OCI-LY3 (cell line): ENCODE measurements at regions not wholly inside any gene's neighbourhood (a gene's known extent, or its start where the extent isn't known, plus 50 kb on each side); places are given as distances from the start of the nearest gene placed in this dataset.

Experiments used
- H2AFZ ChIP-seq: fragments of 200-600, 300-600 bp; shearing (Covaris generic); 2 replicates; pipeline ENCODE4 v1.6.0; 2014; ENCODE audit warnings: antibody characterized with exemption, low read depth, low read length
- H3K27ac ChIP-seq: fragments of 200-600, 300-600 bp; sonication (generic); 2 replicates; pipeline ENCODE4 v1.5.1; 2014; ENCODE audit warnings: mild to moderate bottlenecking, low read length, moderate library complexity, mixed read lengths
- H3K27me3 ChIP-seq: fragments of 200-600, 300-600 bp; sonication (generic); 2 replicates; pipeline ENCODE4 v1.6.1; 2014; ENCODE audit warnings: low read depth, low read length, mixed read lengths
- H3K36me3 ChIP-seq: fragments of 200-600, 300-600 bp; sonication (generic); replicated peaks from 2 replicates; pipeline ENCODE3; 2014; ENCODE audit warnings: low read depth, low read length, mixed read lengths
- H3K4me1 ChIP-seq: fragments of 300-600, 200-600 bp; sonication (generic); 2 replicates; pipeline ENCODE4 v1.6.1; 2014; ENCODE audit warnings: low read length, mixed read lengths
- H3K4me2 ChIP-seq: fragments of 200-600, 300-600 bp; sonication (generic); 2 replicates; pipeline ENCODE4 v1.6.1; 2014; ENCODE audit warnings: low read length, mixed read lengths
- H3K4me3 ChIP-seq: fragments of 300-600, 200-600 bp; sonication (generic); 2 replicates; pipeline ENCODE4 v1.5.1; 2014; ENCODE audit warnings: antibody characterized with exemption, mild to moderate bottlenecking, low read length, moderate library complexity
- H3K79me2 ChIP-seq: fragments of 300-600, 200-600 bp; shearing (Covaris generic); 2 replicates; pipeline ENCODE4 v1.6.1; 2014; ENCODE audit warnings: mild to moderate bottlenecking, low read length, mixed read lengths
- H3K9ac ChIP-seq: fragments of 300-600, 200-600 bp; shearing (Covaris generic); 2 replicates; pipeline ENCODE4 v1.6.0; 2014; ENCODE audit warnings: mild to moderate bottlenecking, low read length, moderate library complexity
- H3K9me3 ChIP-seq: fragments of 200-600, 300-600 bp; shearing (Covaris generic); 2 replicates; pipeline ENCODE4 v1.6.1; 2014; ENCODE audit warnings: low read length, mixed read lengths; ENCODE audit not compliant: insufficient read depth
- H4K20me1 ChIP-seq: fragments of 200-600, 300-600 bp; sonication (generic); 2 replicates; pipeline ENCODE4 v1.6.1; 2016; ENCODE audit warnings: low read length, mixed read lengths; ENCODE audit not compliant: insufficient read depth
- CTCF ChIP-seq: fragments of 200-600, 300-600 bp; sonication (generic); IDR thresholded peaks from 2 replicates; pipeline ENCODE4 v1.5.1; 2014; ENCODE audit warnings: antibody characterized with exemption, low read length, low read depth
- EZH2phosphoT487 ChIP-seq: fragments of 200-600 bp; shearing (Covaris generic); IDR thresholded peaks from 2 replicates; pipeline ENCODE4 v1.6.1; 2018; ENCODE audit warnings: antibody characterized with exemption, mixed run types, low read depth

- TF ChIP-seq CTCF: no peak
- H3K27me3 ChIP-seq: peaks cover 30% of the 10 kb centered on the region
Observed at GRCh38 chr17:79371984-79372383, 238.9 kb downstream of the RBFOX3 start.

GRCh38 chr17:79370594-79370993 lies 240.3 kb downstream of the RBFOX3 start:
- no peak overlapping the region for H2AFZ ChIP-seq
- H3K36me3 ChIP-seq: no peaks in the 10 kb centered on the region
- H3K27ac ChIP-seq: no peak overlapping the region
- peaks cover 21% of the 10 kb centered on the region for H3K27me3 ChIP-seq
- no peaks in the 10 kb centered on the region for H3K9me3 ChIP-seq
- no peaks in the 10 kb centered on the region for H3K4me1 ChIP-seq
- no peak overlapping the region for H3K4me3 ChIP-seq
- no peak overlapping the region for H3K4me2 ChIP-seq
- H4K20me1 ChIP-seq: no peaks in the 10 kb centered on the region
- H3K79me2 ChIP-seq: no peaks in the 10 kb centered on the region
- TF ChIP-seq CTCF: peak; percentile 5; the same call in 1 of the 2 replicates
- TF ChIP-seq EZH2phosphoT487: no peak
- no peak overlapping the region for H3K9ac ChIP-seq

More at GRCh38 chr17:79371984-79372383, 238.9 kb downstream of the RBFOX3 start:
- no peaks in the 10 kb centered on the region for H3K9me3 ChIP-seq
- no peaks in the 10 kb centered on the region for H4K20me1 ChIP-seq
- no peak overlapping the region for H3K9ac ChIP-seq
- H3K4me2 ChIP-seq: no peak overlapping the region
- H3K36me3 ChIP-seq: no peaks in the 10 kb centered on the region
- H3K79me2 ChIP-seq: no peaks in the 10 kb centered on the region
- no peaks in the 10 kb centered on the region for H3K4me1 ChIP-seq
- no peak overlapping the region for H3K4me3 ChIP-seq
- H3K27ac ChIP-seq: no peak overlapping the region
- no peak overlapping the region for H2AFZ ChIP-seq

- no peaks in the 10 kb centered on the region for H3K79me2 ChIP-seq
- H3K4me1 ChIP-seq: no peaks in the 10 kb centered on the region
- no peak overlapping the region for H3K4me2 ChIP-seq
- peaks cover 21% of the 10 kb centered on the region for H3K27me3 ChIP-seq
- H3K27ac ChIP-seq: no peak overlapping the region
- no peak overlapping the region for H3K9ac ChIP-seq
- H3K4me3 ChIP-seq: no peak overlapping the region
- H2AFZ ChIP-seq: no peak overlapping the region
- no peaks in the 10 kb centered on the region for H3K9me3 ChIP-seq
- TF ChIP-seq CTCF (no peak), EZH2phosphoT487 (no peak)
- H3K36me3 ChIP-seq: no peaks in the 10 kb centered on the region
- H4K20me1 ChIP-seq: no peaks in the 10 kb centered on the region
Observed at GRCh38 chr17:79370126-79370525, 240.7 kb downstream of the RBFOX3 start.

GRCh38 chr17:79369532-79369931 lies 241.3 kb downstream of the RBFOX3 start:
- TF ChIP-seq EZH2phosphoT487: no peak
- no peak for TF ChIP-seq CTCF
- no peak overlapping the region for H3K27ac ChIP-seq
- H2AFZ ChIP-seq: no peak overlapping the region

More at GRCh38 chr17:79369532-79369931, 241.3 kb downstream of the RBFOX3 start:
- no peaks in the 10 kb centered on the region for H3K79me2 ChIP-seq
- no peak overlapping the region for H3K4me3 ChIP-seq
- H3K4me1 ChIP-seq: no peaks in the 10 kb centered on the region
- no peak overlapping the region for H3K4me2 ChIP-seq
- H3K9me3 ChIP-seq: no peaks in the 10 kb centered on the region
- no peaks in the 10 kb centered on the region for H3K36me3 ChIP-seq
- no peaks in the 10 kb centered on the region for H4K20me1 ChIP-seq
- H3K27me3 ChIP-seq: peaks cover 21% of the 10 kb centered on the region
- H3K9ac ChIP-seq: no peak overlapping the region
